Superior temporal gyrus (tissue), 1 donor: ENCODE measurements at regions not wholly inside any gene's neighbourhood (a gene's known extent, or its start where the extent isn't known, plus 50 kb on each side); places are given as distances from the start of the nearest gene placed in this dataset.

Source experiments
- DNase-seq: peaks from one replicate; pipeline ENCODE4 v3.0.0-alpha.2; 2016; ENCODE audit errors: extremely low spot score

DNA sequence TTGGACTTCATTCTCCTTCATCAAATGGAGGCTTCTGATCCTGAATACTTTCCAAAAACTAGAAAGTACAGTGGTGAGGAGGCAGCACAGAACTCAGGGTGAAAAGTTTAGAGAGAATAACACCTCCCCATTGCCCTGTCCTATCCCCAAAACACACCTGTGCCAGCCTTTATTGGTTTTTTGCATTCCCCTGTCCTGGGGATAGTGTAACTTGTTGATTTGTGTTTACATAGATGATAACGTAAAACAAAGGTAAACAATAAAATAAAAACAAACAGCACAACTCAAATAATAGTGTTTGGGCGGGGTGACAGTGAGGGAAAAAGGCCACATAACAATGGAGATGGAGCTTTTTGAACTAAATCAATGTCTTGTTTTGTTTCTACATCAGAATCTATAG lies 1917.7 kb downstream of the TP53TG3F start:
- no peak for DNase-seq

DNA sequence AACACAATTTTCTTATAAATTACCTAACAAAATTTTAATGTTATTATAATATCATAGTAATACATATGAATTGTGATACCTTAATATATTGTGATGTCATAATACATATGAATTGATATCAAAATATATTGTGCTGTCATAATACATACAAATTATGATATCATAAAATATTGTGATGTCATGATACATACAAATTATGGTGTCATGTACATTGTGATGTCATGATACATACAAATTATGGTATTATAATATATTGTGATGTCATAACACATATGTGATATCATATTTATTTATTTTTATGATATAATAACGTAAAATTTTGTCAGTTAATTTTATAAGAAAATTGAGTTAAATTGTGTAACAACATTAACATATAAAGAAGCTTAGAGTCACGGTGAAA lies 1927.2 kb downstream of the TP53TG3F start:
- DNase-seq, result no peak

DNA sequence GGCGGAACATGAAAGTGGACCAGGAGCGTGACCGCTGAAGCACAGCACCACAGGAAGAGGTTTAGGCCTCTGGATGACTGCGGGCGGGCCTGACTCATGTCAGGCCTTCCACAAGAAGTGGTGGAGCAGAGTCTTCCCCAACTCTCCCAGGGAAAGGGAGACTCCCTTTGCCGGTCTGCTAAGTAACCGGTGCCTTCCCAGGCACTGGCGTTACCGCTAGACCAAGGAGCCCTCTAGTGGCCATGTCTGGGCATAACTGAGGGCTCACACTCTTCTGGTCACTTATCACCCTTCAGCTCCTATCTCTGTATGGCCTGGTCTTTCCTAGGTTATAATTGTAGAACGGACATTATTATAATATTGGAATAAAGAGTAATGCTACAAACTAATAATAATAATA lies 1931.9 kb downstream of the TP53TG3F start:
- DNase-seq, result peak; percentile 70

GRCh38 chr16:35398180-35398579 lies 1938.8 kb downstream of the TP53TG3F start:
- no peak for DNase-seq

- DNase-seq, result no peak
These were observed 1939.7 kb downstream of the TP53TG3F start for GRCh38 chr16:35399133-35399532.

- no peak for DNase-seq
These were observed 1944.9 kb downstream of the TP53TG3F start for GRCh38 chr16:35404273-35404672.

DNA sequence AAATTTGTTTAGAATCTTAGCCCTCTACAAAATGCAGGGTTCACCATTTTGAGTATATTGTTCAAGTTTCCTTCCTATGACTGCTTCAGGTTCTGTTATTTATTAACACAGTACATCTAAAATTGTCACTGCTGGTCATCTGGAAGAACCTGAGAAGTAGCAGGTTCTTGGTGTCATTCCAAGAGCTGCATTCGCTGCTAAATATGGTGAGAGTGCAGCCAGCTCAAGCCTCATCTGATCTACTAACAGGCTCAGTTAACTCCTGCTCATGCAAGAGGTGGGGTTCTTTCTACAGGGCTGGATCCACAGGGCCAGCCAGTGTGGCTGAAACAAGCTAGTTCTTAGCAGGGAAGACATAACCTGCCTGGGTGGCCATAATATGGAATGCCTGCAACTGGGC lies 1946.1 kb downstream of the TP53TG3F start:
- no peak for DNase-seq

- DNase-seq, result no peak
These were observed 1950.1 kb downstream of the TP53TG3F start for GRCh38 chr16:35409503-35409902.

DNA sequence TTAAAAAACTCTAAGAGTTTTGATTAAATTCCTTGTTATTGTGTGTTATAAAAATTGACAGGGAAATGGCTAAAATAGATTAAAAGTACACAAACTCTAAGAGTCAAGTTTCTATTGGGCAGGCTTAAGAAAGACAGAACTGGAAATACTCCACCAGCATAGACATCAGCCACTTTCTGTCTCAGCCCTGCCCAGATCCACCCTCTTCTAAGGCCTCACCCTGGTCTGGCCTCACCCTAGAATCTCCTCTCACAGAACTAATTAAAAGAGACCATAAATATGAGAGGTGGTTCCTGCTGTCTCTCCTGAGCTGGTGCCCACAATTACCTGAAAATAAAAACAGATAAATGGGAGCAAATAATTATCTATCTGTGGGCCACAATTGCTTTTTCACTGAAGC lies 1951.0 kb downstream of the TP53TG3F start:
- no peak for DNase-seq

- no peak for DNase-seq
These were observed 1951.7 kb downstream of the TP53TG3F start for GRCh38 chr16:35411156-35411555.

- DNase-seq, result no peak
These were observed 1954.7 kb downstream of the TP53TG3F start for GRCh38 chr16:35414139-35414538.

GRCh38 chr16:35414563-35414962 lies 1955.2 kb downstream of the TP53TG3F start:
- no peak for DNase-seq

GRCh38 chr16:35425270-35425669 lies 1965.9 kb downstream of the TP53TG3F start:
- DNase-seq, result no peak

GRCh38 chr16:35431829-35432663 lies 1972.6 kb downstream of the TP53TG3F start:
- DNase-seq, result no peak

GRCh38 chr16:35440875-35441274 lies 1981.5 kb downstream of the TP53TG3F start:
- DNase-seq, result no peak

DNA sequence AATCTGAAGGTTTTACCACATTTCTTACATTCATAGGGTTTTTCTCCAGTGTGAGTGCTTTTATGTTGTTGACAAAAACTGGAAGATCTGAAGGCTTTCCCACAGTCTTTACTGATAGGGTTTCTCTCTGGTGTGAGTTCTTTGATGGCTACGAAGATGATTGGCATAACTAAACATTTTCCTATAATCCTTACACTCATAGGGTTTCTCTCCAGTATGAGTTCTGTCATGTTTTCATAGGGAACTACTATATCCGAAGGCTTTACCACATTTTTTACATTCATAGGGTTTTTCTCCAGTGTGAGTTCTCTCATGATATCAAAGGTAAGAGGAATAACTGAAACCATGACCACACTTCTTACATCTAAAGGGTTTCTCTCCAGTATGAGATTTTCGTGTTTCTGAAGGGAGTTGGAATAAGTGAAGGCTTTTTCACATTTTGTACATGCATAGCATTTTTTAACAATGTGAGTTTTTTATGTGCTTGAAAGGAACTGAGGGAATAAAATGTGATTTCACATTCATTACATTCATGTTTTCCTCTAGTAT lies 1987.7 kb downstream of the TP53TG3F start:
- DNase-seq, result no peak

DNA sequence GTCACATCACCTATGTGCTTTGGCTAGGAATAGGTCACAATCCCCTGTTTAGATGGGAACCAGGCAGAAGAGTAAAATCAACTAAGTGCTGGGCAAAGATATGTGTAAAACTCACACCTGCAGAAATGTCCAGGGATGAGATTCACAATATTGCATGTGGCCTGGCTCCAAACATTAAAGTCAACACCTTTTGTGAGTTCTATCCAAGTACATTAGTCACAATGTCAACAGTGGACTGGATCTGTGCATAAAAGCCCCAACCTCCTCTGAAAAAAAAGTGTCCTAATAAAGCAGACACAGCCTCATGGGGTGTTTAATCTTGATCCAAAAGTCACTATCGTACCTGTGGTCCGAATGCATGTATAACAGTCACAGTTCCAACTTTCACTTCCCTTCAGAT lies 1990.3 kb downstream of the TP53TG3F start:
- DNase-seq, result no peak

DNA sequence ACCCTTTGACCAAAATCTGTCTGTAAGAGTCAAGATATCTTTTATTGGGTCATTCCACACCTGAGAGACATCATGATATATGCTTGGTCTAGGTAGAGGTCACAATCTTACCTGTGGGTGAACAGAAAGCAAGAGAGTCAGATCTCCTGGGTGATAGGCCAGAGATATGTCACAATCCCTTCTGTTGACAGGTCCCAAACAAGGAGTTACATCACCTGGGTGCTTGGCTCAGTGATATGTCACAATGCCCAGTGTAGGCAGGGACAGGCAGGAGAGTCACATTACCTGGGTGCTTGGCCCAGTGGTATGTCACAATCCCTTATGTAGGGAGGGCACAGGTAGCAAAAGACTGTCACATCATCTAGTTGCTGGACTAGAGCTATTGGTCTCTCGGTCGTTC lies 1991.2 kb downstream of the TP53TG3F start:
- no peak for DNase-seq

- no peak for DNase-seq
These were observed 1993.1 kb downstream of the TP53TG3F start for GRCh38 chr16:35452471-35452870.

DNA sequence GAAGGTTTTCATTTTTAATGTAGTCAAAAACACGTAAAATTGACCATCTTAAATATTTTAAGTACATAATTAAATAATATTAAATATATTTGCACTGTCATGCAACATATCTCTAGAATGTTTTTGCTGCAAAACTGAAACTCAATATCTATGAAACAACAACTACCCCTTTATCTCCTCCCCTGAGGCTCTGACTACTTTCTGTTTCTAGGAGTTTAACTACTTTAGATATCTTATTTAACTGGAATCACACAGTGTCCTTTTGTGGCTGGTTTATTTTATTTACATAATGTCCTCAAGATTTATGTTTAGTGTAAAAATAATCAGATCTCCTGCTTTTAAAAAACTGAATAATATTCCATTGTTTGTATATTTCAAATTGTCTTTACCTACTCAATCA lies 2003.9 kb downstream of the TP53TG3F start:
- no peak for DNase-seq

GRCh38 chr16:35480361-35480760 lies 2020.9 kb downstream of the TP53TG3F start:
- no peak for DNase-seq

DNA sequence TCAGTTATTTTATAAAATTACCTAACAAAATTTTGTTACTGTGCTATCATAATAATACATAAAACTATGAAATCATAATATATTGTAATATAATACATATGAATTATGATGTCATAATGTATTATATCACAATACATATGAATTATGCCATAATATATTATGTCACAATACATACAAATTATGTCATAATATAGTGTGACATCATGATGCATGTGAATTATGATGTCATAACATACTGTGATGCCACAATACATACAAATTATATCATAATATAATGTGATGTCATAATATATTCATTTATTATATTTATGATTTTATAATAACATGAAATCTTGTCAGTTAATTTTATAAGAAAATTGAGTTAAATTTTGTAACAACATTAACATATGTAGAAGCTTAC lies 2021.6 kb downstream of the TP53TG3F start:
- DNase-seq, result no peak

- DNase-seq, result no peak
These were observed 2026.5 kb downstream of the TP53TG3F start for GRCh38 chr16:35485915-35486314.

GRCh38 chr16:35492225-35492624 lies 2032.8 kb downstream of the TP53TG3F start:
- DNase-seq, result no peak
